ENCODE measurements at regions not wholly inside any gene's neighbourhood (a gene's known extent, or its start where the extent isn't known, plus 50 kb on each side); places are given as distances from the start of the nearest gene placed in this dataset.
A peak's percentile ranks its signal among the peaks of the same experiment; 100 is the strongest.

DNA sequence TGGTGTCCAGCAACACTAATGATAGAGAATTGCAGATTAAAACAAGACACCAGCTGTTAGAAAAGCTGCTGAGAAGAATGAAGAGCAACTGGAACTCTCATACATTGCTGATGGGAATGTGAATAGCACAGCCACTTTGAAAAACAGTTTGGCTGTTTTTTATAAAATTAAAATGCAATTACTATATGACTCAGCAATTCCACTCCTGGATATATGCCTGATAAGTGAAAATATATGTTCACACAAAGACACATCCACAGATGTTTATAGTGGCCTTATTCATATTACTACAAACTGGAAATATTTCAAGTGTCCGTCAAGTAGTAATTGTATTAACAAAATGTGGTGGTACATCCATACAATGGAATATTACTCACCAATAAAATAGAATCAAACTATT lies 99.7 kb upstream of the HAO2 start:
- Mint-ChIP-seq H3K4me1 (ENCODE audit: low read depth) (no peaks in the 10 kb centered on the region), H3K27me3 (ENCODE audit: low read depth) (peaks cover 14% of the 10 kb centered on the region), H3K9me3 (no peaks in the 10 kb centered on the region), H3K27ac (no peak overlapping the region), H3K36me3 (ENCODE audit: low read depth) (no peaks in the 10 kb centered on the region), H3K4me3 (no peak overlapping the region)
- no peak for DNase-seq (ENCODE audit: low spot score)

DNA sequence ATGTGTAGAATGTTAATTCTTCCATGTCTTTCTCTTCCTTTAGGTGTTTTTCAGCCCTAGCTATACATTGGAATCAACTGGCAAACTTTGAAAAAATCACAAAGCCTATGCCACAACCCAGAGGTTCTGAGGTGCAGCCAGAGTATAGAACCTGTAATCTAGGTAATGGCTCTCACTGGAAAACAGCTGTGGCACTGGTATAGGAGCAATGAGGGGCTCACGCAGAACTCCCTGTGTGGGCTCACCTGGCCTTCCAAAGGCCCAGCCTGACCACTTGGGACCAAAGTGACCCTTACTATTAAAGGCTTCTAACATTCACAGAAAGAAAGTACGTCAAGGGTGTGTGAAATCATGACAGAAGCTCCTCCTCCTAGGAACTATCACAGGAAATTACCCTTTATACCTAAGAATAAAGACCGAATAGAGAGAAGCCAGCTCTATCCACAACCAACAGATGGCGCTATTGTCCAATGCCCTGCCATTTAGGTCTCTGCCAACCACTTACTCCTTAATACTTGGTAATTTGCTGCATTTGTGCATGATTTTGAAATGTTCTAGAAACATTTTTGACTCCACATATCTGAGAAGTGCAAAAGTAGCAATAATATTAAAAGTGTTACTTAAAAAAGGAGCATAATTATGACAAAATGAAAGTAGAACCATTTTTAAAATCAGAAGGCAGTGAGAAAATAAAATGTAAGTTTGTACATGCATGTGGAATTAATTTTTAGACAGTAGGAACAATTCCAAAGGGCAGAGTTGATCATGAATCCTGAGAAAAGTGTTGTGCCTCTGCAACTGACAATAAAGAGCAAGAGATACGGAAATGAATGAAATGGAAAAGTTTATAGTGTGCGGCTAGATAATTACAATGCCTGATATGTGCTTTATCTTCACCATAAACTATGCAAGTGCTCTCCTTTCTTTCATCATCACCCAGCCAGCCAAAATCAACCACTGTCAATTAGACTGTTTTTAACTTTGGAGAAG lies 93.1 kb upstream of the HAO2 start:
- Mint-ChIP-seq H3K27me3 (ENCODE audit: low read depth) (peaks cover 12% of the 10 kb centered on the region), H3K36me3 (ENCODE audit: low read depth) (no peaks in the 10 kb centered on the region), H3K4me3 (no peak overlapping the region), H3K9me3 (no peaks in the 10 kb centered on the region), H3K27ac (no peak overlapping the region), H3K4me1 (ENCODE audit: low read depth) (no peaks in the 10 kb centered on the region)
- peak; percentile 14 for DNase-seq (ENCODE audit: low spot score)

DNA sequence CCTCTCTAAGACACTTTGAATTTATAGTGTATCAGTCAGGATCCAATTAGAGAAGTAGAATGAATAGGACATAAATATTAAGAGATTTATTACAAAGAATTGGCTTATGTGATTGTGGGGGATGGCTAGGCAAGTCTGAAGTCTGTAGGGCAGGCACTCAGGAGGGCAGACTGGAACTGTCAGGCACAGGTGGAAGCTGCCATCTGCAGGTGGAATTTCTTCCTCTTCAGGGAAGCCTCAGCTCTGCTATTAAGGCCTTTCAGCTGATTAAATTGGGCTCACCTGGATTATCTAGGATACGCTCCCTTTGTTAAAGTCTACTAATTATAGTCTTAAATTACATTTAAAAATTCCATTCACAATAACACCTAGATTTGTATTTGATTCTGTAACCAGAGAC lies 92.0 kb upstream of the HAO2 start:
- peaks cover 10% of the 10 kb centered on the region for H3K27me3 Mint-ChIP-seq (ENCODE audit: low read depth)
- no peaks in the 10 kb centered on the region for H3K4me1 Mint-ChIP-seq (ENCODE audit: low read depth)
- H3K27ac Mint-ChIP-seq, result no peak overlapping the region
- H3K9me3 Mint-ChIP-seq, result no peaks in the 10 kb centered on the region
- no peak overlapping the region for H3K4me3 Mint-ChIP-seq
- no peak for DNase-seq (ENCODE audit: low spot score)
- no peaks in the 10 kb centered on the region for H3K36me3 Mint-ChIP-seq (ENCODE audit: low read depth)

DNA sequence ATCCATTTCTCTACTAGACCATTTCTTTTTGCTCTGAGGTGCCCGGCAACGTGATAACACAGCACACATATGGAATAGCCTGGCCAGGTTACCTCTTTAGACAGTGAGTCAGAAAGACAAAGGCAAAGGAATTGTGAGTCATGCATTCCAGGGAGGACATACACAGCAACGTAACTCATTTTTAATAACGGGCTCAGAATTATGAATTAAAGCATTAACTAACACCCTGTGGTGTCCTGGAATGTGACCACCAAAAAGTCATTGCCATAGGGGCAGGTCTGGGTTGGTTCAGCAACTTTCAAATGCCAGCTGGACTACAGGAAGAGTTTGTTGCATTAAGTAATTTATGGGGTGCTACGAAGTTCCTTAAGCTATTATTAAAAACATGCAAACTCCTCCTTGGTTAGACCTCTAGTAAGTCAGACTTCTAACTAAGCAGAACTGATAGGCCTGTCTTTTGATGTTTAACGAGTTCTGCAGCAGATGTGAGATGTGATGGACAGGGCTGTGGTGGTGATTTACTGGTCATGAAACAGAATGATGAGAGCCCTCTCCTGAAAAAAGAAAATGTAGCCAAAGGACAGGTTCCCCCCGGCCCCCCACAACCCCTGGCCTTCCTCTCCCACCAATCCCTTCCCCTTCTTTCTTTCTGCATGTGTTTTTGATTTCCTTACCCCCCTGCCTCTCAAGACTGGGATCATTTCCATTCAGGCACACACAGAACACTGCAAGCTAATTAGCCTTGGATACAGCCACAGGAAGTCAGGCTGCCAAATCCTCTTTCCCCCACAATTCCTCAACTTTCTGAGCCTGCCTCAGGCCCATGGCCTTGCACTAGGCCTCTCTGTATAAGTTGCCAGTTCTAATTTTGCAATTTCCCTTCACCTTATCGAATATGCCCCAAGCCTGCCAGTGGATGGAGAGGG lies 88.9 kb upstream of the HAO2 start:
- no peak overlapping the region for H3K27ac Mint-ChIP-seq
- H3K4me3 Mint-ChIP-seq, result no peak overlapping the region
- no peak for DNase-seq (ENCODE audit: low spot score)
- no peaks in the 10 kb centered on the region for H3K36me3 Mint-ChIP-seq (ENCODE audit: low read depth)
- H3K27me3 Mint-ChIP-seq (ENCODE audit: low read depth), result peaks cover 11% of the 10 kb centered on the region
- H3K9me3 Mint-ChIP-seq, result no peaks in the 10 kb centered on the region
- H3K4me1 Mint-ChIP-seq (ENCODE audit: low read depth), result no peaks in the 10 kb centered on the region

DNA sequence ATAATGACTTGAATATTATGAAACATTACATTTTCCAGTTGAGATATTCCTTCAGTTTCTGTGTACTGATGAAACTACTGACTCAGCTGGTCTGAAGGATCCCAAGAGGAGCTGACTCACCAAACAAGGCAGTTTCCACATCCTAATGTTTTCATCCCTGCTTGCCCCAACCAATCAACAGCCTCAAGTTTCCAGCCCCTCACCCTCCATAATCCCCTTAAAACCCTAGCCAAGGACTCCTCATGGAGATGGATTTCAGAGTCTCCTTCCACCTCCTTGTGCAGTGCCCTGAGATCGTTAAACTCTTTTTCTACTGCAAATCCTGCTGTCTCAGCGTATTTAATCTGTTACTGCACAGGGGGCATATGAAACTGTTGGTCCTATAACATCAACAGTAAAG lies 83.1 kb upstream of the HAO2 start:
- H3K27ac Mint-ChIP-seq, result no peak overlapping the region
- no peaks in the 10 kb centered on the region for H3K4me1 Mint-ChIP-seq (ENCODE audit: low read depth)
- H3K4me3 Mint-ChIP-seq, result no peak overlapping the region
- H3K36me3 Mint-ChIP-seq (ENCODE audit: low read depth), result no peaks in the 10 kb centered on the region
- peaks cover 16% of the 10 kb centered on the region for H3K27me3 Mint-ChIP-seq (ENCODE audit: low read depth)
- H3K9me3 Mint-ChIP-seq, result no peaks in the 10 kb centered on the region
- DNase-seq (ENCODE audit: low spot score), result no peak

DNA sequence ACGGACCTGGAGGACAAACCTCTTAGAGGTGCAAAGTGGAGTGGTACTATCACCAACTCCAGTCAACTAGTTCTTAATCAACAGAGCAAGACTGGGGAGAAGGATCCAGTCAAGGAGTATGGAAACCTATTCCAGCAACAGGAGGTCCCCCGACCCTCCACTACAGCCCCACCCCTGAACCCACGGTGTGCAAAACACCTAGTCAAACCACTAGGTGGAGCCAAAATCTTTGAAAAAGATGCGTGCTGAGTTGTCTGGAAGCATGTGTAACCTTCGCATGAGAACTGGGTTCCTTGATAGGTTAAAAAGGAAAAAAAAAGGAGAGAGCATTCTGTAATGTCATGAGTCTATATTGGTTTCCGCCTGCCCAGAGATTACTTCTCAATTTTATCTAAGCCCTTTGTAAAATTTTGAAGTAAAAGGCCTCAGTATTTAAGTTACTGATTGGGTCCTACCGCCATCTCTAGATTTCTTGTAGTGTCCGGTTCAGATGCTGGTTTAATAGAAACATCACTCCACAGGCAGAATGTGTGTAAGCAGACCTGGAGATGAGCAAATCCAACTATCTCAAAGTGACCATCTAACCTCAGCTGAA lies 81.9 kb upstream of the HAO2 start:
- no peaks in the 10 kb centered on the region for H3K4me1 Mint-ChIP-seq (ENCODE audit: low read depth)
- H3K4me3 Mint-ChIP-seq, result no peak overlapping the region
- no peak for DNase-seq (ENCODE audit: low spot score)
- peaks cover 16% of the 10 kb centered on the region for H3K27me3 Mint-ChIP-seq (ENCODE audit: low read depth)
- no peaks in the 10 kb centered on the region for H3K9me3 Mint-ChIP-seq
- H3K27ac Mint-ChIP-seq, result no peak overlapping the region
- no peaks in the 10 kb centered on the region for H3K36me3 Mint-ChIP-seq (ENCODE audit: low read depth)

DNA sequence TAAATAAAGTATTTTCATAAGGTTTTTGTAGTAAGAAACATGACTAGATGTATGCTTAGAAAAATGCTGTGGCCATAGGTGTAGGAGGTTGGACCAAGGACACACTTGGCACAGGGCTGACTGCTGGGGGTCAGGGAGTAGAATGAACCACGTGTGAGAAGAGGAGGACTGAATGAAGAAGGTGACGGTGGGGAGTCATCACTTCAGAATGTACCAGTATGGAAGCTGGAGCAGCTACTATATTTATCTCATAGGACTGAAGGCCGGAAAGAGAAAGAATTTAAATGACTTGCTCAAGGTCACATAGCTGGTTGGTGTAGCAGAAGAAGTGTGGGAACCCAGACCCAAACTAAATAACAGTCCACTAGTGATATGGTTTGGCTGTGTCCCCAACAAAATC lies 79.8 kb upstream of the HAO2 start:
- H3K27me3 Mint-ChIP-seq (ENCODE audit: low read depth), result peaks cover 16% of the 10 kb centered on the region
- H3K36me3 Mint-ChIP-seq (ENCODE audit: low read depth), result no peaks in the 10 kb centered on the region
- no peak for DNase-seq (ENCODE audit: low spot score)
- no peak overlapping the region for H3K27ac Mint-ChIP-seq
- H3K4me1 Mint-ChIP-seq (ENCODE audit: low read depth), result no peaks in the 10 kb centered on the region
- no peaks in the 10 kb centered on the region for H3K9me3 Mint-ChIP-seq
- no peak overlapping the region for H3K4me3 Mint-ChIP-seq

DNA sequence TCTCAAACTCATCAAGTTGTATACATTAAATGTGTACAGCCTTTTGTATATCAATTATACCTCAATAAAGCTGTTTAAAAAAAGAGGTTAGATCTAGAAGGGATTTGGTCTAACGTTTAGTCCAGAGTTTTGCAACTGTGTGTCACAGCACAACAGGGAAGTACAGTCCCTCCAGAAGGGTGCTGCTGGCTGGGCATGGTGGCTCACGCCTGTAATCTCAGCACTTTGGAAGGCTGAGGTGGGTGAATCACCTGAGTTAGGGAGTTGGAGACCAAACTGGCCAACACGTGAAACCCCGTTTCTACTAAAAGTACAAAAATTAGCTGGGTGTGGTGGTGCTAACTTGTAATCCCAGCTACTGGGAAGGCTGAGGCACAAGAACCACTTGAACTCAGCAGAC lies 78.3 kb upstream of the HAO2 start:
- Mint-ChIP-seq H3K4me3 (no peak overlapping the region), H3K36me3 (ENCODE audit: low read depth) (no peaks in the 10 kb centered on the region), H3K27me3 (ENCODE audit: low read depth) (peaks cover 10% of the 10 kb centered on the region), H3K27ac (no peak overlapping the region), H3K9me3 (no peaks in the 10 kb centered on the region), H3K4me1 (ENCODE audit: low read depth) (peaks cover 4% of the 10 kb centered on the region)
- no peak for DNase-seq (ENCODE audit: low spot score)

DNA sequence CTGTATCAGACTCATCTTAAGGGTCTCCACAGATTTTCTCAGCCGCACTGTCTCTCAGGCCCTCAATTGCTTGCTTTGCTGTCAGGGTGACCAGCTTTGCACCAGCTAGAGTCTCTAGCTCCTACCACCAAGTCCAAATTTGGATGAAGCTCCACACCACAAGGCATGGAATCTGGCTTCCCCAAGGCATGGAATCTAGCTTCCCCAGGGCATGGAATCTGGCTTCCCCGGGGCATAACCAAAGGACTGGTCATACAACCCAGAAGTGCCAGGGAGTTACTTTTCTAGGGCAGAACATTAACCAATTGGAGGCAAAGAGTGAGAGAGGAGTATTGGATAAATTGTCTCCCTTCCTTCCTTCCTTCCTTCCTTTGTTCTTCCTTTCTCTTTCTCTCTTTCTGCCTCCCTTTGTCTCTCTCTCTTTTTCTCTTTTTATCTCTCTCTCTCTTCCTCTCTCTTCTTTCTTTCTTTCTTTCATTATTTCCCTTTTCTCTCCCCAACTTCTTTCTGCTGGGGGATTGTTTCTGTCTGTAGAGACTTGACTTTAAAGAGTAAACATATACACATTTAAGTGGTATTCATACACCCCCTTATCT lies 76.9 kb upstream of the HAO2 start:
- no peaks in the 10 kb centered on the region for H3K9me3 Mint-ChIP-seq
- H3K27ac Mint-ChIP-seq, result no peak overlapping the region
- H3K27me3 Mint-ChIP-seq (ENCODE audit: low read depth), result peaks cover 8% of the 10 kb centered on the region
- no peak for DNase-seq (ENCODE audit: low spot score)
- peaks cover 4% of the 10 kb centered on the region for H3K4me1 Mint-ChIP-seq (ENCODE audit: low read depth)
- no peak overlapping the region for H3K4me3 Mint-ChIP-seq
- no peaks in the 10 kb centered on the region for H3K36me3 Mint-ChIP-seq (ENCODE audit: low read depth)

DNA sequence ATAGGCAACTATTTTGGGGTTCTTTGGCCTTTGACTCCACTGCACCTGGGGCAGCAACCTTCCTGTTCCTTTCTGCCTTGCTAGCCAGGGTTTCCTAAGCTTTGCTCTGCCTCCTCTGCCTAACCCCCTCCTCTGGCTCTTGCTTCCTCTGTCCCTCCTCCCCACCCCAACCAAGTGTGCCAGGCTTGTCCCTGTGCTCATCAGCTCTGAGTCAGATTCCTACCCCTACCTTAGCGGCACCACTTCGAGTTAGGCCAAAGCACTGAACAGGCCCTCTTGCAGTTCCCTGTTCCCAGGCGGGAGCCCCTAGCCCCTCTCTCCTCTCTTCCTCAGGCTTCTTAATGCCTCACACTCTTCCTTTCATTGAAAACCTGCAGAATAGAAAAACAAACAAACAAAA lies 74.8 kb upstream of the HAO2 start:
- no peaks in the 10 kb centered on the region for H3K36me3 Mint-ChIP-seq (ENCODE audit: low read depth)
- peaks cover 7% of the 10 kb centered on the region for H3K27me3 Mint-ChIP-seq (ENCODE audit: low read depth)
- no peak overlapping the region for H3K27ac Mint-ChIP-seq
- peaks cover 4% of the 10 kb centered on the region for H3K4me1 Mint-ChIP-seq (ENCODE audit: low read depth)
- H3K9me3 Mint-ChIP-seq, result no peaks in the 10 kb centered on the region
- no peak for DNase-seq (ENCODE audit: low spot score)
- H3K4me3 Mint-ChIP-seq, result no peak overlapping the region

DNA sequence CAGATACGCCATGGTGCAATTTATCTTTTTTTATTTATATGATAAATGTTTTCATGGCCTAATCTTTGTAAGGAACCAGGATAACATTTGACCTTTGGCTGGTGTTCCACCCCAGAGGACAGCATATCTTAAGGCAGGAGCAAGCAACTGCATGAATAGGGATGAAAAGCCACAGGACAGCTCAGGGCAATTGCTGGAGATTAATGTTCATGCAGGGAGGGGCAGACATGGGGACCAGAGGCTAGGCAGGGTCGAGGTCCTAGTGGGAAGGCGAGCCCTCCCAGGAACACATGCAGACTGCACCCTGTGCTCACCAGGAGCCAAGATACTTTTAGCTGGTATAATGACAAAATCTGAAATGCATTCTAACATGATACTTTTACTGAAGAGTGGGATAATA lies 74.4 kb upstream of the HAO2 start:
- Mint-ChIP-seq H3K4me1 (ENCODE audit: low read depth) (peaks cover 4% of the 10 kb centered on the region), H3K4me3 (no peak overlapping the region), H3K27ac (no peak overlapping the region), H3K36me3 (ENCODE audit: low read depth) (no peaks in the 10 kb centered on the region), H3K27me3 (ENCODE audit: low read depth) (peaks cover 7% of the 10 kb centered on the region), H3K9me3 (no peaks in the 10 kb centered on the region)
- DNase-seq (ENCODE audit: low spot score), result no peak

DNA sequence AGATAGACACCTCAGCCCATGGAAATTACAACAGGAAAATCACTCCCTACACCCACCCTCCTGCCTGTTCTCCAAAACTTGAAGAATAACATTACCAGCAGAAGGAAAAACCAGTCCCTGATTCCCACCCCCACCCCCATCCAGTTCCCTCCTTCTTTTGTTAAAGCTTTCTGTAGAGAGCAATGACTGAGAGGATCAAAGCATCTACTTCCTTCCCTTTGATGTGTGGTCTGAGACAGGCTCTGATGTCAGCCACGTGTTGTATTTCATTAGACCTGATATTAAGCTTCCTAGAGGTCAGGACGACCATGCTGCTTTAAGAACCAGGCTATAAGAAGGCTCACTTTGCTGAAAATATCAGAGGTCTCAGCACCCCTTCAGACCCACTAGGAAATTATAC lies 73.9 kb upstream of the HAO2 start:
- Mint-ChIP-seq H3K4me1 (ENCODE audit: low read depth) (peaks cover 4% of the 10 kb centered on the region), H3K4me3 (no peak overlapping the region), H3K27ac (no peak overlapping the region), H3K36me3 (ENCODE audit: low read depth) (no peaks in the 10 kb centered on the region), H3K27me3 (ENCODE audit: low read depth) (peaks cover 7% of the 10 kb centered on the region), H3K9me3 (no peaks in the 10 kb centered on the region)
- no peak for DNase-seq (ENCODE audit: low spot score)

DNA sequence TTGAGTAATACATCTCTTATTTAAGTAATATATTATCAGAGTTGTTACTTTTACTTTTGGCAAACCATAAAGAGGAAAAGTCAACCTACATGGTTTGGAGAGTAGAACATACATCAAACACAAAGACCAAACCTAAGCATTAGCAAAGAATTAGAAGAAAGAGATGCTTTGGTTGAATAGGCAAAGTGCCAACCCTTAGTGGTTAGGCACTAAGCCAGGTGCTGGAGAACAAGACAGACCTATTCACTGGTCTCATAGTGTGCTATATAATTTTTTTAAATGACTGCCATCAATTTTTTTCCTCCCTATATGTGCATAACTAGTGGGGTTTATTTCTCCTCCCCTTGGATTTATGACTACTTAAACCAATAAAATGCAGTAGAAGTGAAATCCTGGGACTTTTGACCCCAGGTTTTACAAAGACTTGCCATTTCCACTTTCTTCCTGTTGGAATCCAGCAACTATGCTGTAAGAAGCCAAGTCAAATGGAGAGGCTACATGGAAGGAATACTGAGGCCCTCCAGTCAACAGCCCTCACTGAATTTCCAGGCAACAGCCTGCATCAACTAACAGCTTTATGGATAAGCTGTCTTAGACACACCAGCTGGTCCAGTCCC lies 69.8 kb upstream of the HAO2 start:
- no peaks in the 10 kb centered on the region for H3K9me3 Mint-ChIP-seq
- DNase-seq (ENCODE audit: low spot score), result no peak
- peaks cover 4% of the 10 kb centered on the region for H3K4me1 Mint-ChIP-seq (ENCODE audit: low read depth)
- no peaks in the 10 kb centered on the region for H3K36me3 Mint-ChIP-seq (ENCODE audit: low read depth)
- H3K4me3 Mint-ChIP-seq, result no peak overlapping the region
- H3K27ac Mint-ChIP-seq, result no peak overlapping the region
- H3K27me3 Mint-ChIP-seq (ENCODE audit: low read depth), result peaks cover 10% of the 10 kb centered on the region

Measured in T-helper 2 cell treated with Interferon-gamma antibody and Interleukin-4, amounts not matched to agents 5 μg/mL and 100 μg/mL, for 36 hours (primary cell).